Tibial nerve (tissue), 4 donors: ENCODE measurements at regions not wholly inside any gene's neighbourhood (a gene's known extent, or its start where the extent isn't known, plus 50 kb on each side); places are given as distances from the start of the nearest gene placed in this dataset.

Source experiments
- DNase-seq, 2 donors: peaks; one replicate each; pipeline ENCODE4 v3.0.0-alpha.2; 2019; ENCODE audit warnings: low spot score in 2 of 2
- H3K27ac ChIP-seq, 4 donors: fragments of 200-600 bp; sonication (generic) in 3 of 4; one replicate each; pipeline ENCODE4 v1.5.1; 2017 to 2019; ENCODE audit warnings: mild to moderate bottlenecking in 1 of 4
- H3K27me3 ChIP-seq, 2 donors: fragments of 200-600 bp; sonication (generic) in 1 of 2; one replicate each; pipeline versions ENCODE4 v1.5.1 to v1.6.0; 2017 to 2019
- H3K36me3 ChIP-seq, 3 donors: fragments of 200-600 bp; sonication (generic); one replicate each; pipeline ENCODE4 v1.5.1; 2018 to 2019
- H3K4me1 ChIP-seq, 4 donors: fragments of 200-600 bp; sonication (generic) in 3 of 4; one replicate each; pipeline ENCODE4 v1.5.1; 2017 to 2019
- H3K4me3 ChIP-seq, 4 donors: fragments of 200-600 bp; sonication (generic) in 3 of 4; one replicate each; pipeline ENCODE4 v1.5.1; 2017 to 2019; ENCODE audit warnings: mild to moderate bottlenecking in 1 of 4, moderate library complexity in 1 of 4
- H3K9me3 ChIP-seq, 4 donors: fragments of 200-600 bp; sonication (generic) in 3 of 4; one replicate each; pipeline ENCODE4 v1.5.1; 2017 to 2019
- EP300 ChIP-seq, 2 donors: sonication (generic); formaldehyde crosslinking; IDR thresholded peaks; one replicate each; pipeline ENCODE4 v1.6.1; 2017; ENCODE audit warnings: antibody characterized with exemption in 2 of 2, mild to moderate bottlenecking in 1 of 2
- POLR2A ChIP-seq, 2 donors: fragments of 450-650 bp; IDR thresholded peaks; one replicate each; pipeline ENCODE4 v1.6.1; 2017; ENCODE audit warnings: antibody characterized with exemption in 2 of 2, mild to moderate bottlenecking in 2 of 2, moderate library complexity in 2 of 2
- WGBS, 2 donors: methylation state at CpG; one replicate each; pipeline ENCODE4 v1.1.5; 2018; 5-methylcytosine and 5-hydroxymethylcytosine counted together
- TF ChIP-seq, protein P1 (sequence below), 5 experiments: fragments of 200-600 bp in 3 of 5; fragments of 450-650 bp in 2 of 5; sonication (generic) in 3 of 5; IDR thresholded peaks; one replicate each; pipeline ENCODE4 v1.5.1; 2016 to 2019; ENCODE audit warnings: antibody characterized with exemption in 5 of 5, mild to moderate bottlenecking in 3 of 5, moderate library complexity in 2 of 5

- H3K27me3 ChIP-seq = peaks cover 0 to 9% of the 10 kb centered on the region in 2 donors
- no peaks in the 10 kb centered on the region for H3K4me1 ChIP-seq
- no peak for DNase-seq
- H3K9me3 ChIP-seq = no peaks in the 10 kb centered on the region
- WGBS, 2 donors = 89 to 93% methylated on average over 1 of the region's 1 CpG
- H3K27ac ChIP-seq = no peak overlapping the region
- H3K4me3 ChIP-seq = no peak overlapping the region
- no peaks in the 10 kb centered on the region for H3K36me3 ChIP-seq
- TF ChIP-seq POLR2A (IDR thresholded peaks at IDR 0.05) = no peak
- TF ChIP-seq, protein P1, sequence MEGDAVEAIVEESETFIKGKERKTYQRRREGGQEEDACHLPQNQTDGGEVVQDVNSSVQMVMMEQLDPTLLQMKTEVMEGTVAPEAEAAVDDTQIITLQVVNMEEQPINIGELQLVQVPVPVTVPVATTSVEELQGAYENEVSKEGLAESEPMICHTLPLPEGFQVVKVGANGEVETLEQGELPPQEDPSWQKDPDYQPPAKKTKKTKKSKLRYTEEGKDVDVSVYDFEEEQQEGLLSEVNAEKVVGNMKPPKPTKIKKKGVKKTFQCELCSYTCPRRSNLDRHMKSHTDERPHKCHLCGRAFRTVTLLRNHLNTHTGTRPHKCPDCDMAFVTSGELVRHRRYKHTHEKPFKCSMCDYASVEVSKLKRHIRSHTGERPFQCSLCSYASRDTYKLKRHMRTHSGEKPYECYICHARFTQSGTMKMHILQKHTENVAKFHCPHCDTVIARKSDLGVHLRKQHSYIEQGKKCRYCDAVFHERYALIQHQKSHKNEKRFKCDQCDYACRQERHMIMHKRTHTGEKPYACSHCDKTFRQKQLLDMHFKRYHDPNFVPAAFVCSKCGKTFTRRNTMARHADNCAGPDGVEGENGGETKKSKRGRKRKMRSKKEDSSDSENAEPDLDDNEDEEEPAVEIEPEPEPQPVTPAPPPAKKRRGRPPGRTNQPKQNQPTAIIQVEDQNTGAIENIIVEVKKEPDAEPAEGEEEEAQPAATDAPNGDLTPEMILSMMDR (IDR thresholded peaks at IDR 0.05) = no peak
- no peak for TF ChIP-seq EP300 (IDR thresholded peaks at IDR 0.05)
Measured at GRCh38 chr9:113665064-113665463, 201.5 kb downstream of the RGS3 start.

GRCh38 chr9:113665756-113666155 lies 202.2 kb downstream of the RGS3 start:
- no peak overlapping the region for H3K27ac ChIP-seq
- no peaks in the 10 kb centered on the region for H3K4me1 ChIP-seq
- H3K27me3 ChIP-seq = peaks cover 0 to 4% of the 10 kb centered on the region in 2 donors
- DNase-seq = no peak
- H3K36me3 ChIP-seq = no peaks in the 10 kb centered on the region
- no peaks in the 10 kb centered on the region for H3K9me3 ChIP-seq
- WGBS, 2 donors = 88 to 93% methylated on average over 7 of the region's 7 CpGs
- TF ChIP-seq EP300 (IDR thresholded peaks at IDR 0.05) (no peak), POLR2A (IDR thresholded peaks at IDR 0.05) (no peak)
- TF ChIP-seq, protein P1 (IDR thresholded peaks at IDR 0.05) = no peak
- no peak overlapping the region for H3K4me3 ChIP-seq

DNA sequence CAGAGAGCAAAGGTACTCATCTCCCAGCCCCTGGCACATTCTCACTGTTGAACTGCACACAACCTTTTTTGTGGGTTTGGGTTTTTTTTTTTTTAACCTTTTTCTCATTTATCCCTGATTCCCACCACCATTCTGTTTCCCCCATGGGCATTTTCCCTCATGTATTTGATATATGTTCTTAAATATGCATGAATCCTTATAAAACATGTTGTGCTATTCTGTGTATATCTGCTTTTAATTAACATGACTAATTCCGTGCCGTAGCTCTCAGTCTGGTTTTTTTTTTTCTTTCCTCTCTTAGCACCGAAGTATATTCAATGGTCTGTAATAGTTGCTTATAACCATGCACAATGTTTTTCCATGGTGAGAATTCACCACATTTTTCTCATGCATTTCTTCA lies 204.5 kb downstream of the RGS3 start:
- Histone ChIP-seq H3K27ac (no peak overlapping the region), H3K36me3 (no peaks in the 10 kb centered on the region), H3K4me3 (no peak overlapping the region), H3K27me3 (no peaks in the 10 kb centered on the region), H3K4me1 (no peaks in the 10 kb centered on the region), H3K9me3 (no peaks in the 10 kb centered on the region)
- 61 to 64% methylated on average over 3 of the region's 3 CpGs for WGBS, 2 donors
- no peak for DNase-seq
- TF ChIP-seq EP300 (IDR thresholded peaks at IDR 0.05) (no peak), POLR2A (IDR thresholded peaks at IDR 0.05) (no peak)
- TF ChIP-seq, protein P1 (IDR thresholded peaks at IDR 0.05) = no peak

GRCh38 chr9:113669522-113670115 lies 206.1 kb downstream of the RGS3 start:
- TF ChIP-seq, protein P1 (IDR thresholded peaks at IDR 0.05) = no peak
- TF ChIP-seq EP300 (IDR thresholded peaks at IDR 0.05) = no peak
- no peak for TF ChIP-seq POLR2A (IDR thresholded peaks at IDR 0.05)
- no peaks in the 10 kb centered on the region for H3K4me1 ChIP-seq
- H3K27me3 ChIP-seq = peaks cover 0 to 10% of the 10 kb centered on the region in 2 donors
- DNase-seq = no peak
- no peak overlapping the region for H3K4me3 ChIP-seq
- no peak overlapping the region for H3K27ac ChIP-seq
- H3K9me3 ChIP-seq = no peaks in the 10 kb centered on the region
- 85 to 86% methylated on average over 4 of the region's 4 CpGs for WGBS, 2 donors
- H3K36me3 ChIP-seq = no peaks in the 10 kb centered on the region

- no peaks in the 10 kb centered on the region for H3K9me3 ChIP-seq
- H3K27ac ChIP-seq = no peak overlapping the region
- WGBS, 2 donors = 67 to 69% methylated on average over 7 of the region's 7 CpGs
- no peak for DNase-seq
- TF ChIP-seq, protein P1 (IDR thresholded peaks at IDR 0.05) = no peak
- TF ChIP-seq POLR2A (IDR thresholded peaks at IDR 0.05) (no peak), EP300 (IDR thresholded peaks at IDR 0.05) (no peak)
- H3K36me3 ChIP-seq = no peaks in the 10 kb centered on the region
- peaks cover 0 to 12% of the 10 kb centered on the region in 2 donors for H3K27me3 ChIP-seq
- H3K4me1 ChIP-seq = no peaks in the 10 kb centered on the region
- no peak overlapping the region for H3K4me3 ChIP-seq
Measured at GRCh38 chr9:113673726-113674125, 202.4 kb upstream of the ZNF618 start.
